ENCODE measurements at regions not wholly inside any gene's neighbourhood (a gene's known extent, or its start where the extent isn't known, plus 50 kb on each side); places are given as distances from the start of the nearest gene placed in this dataset.

GRCh38 chr10:28427376-28427775, 105.5 kb upstream of the WAC start:
- TF ChIP-seq CTCF (IDR thresholded peaks at IDR 0.05; ENCODE audit: insufficient read depth, missing control alignments) = no peak
- FAIRE-seq (no peak), DNase-seq (ENCODE audit: insufficient read length, low spot score) (no peak)

GRCh38 chr10:28429045-28429444, 103.9 kb upstream of the WAC start:
- DNase-seq (ENCODE audit: insufficient read length, low spot score) (no peak), FAIRE-seq (no peak)
- no peak for TF ChIP-seq CTCF (IDR thresholded peaks at IDR 0.05; ENCODE audit: insufficient read depth, missing control alignments)

- DNase-seq (ENCODE audit: insufficient read length, low spot score) (no peak), FAIRE-seq (no peak)
- TF ChIP-seq CTCF (IDR thresholded peaks at IDR 0.05; ENCODE audit: insufficient read depth, missing control alignments) = no peak
These were observed 103.2 kb upstream of the WAC start for GRCh38 chr10:28429573-28430216.

- no peak for TF ChIP-seq CTCF (IDR thresholded peaks at IDR 0.05; ENCODE audit: insufficient read depth, missing control alignments)
- no peak for FAIRE-seq
- DNase-seq (ENCODE audit: insufficient read length, low spot score) = no peak
These were observed 101.8 kb upstream of the WAC start for GRCh38 chr10:28431139-28431538.

GRCh38 chr10:28432210-28432676, 100.7 kb upstream of the WAC start:
- FAIRE-seq (no peak), DNase-seq (ENCODE audit: insufficient read length, low spot score) (peak; percentile 31)
- TF ChIP-seq CTCF (IDR thresholded peaks at IDR 0.05; ENCODE audit: insufficient read depth, missing control alignments) = peak; percentile 80

- DNase-seq (ENCODE audit: insufficient read length, low spot score) (no peak), FAIRE-seq (no peak)
- no peak for TF ChIP-seq CTCF (IDR thresholded peaks at IDR 0.05; ENCODE audit: insufficient read depth, missing control alignments)
These were observed 98.9 kb upstream of the WAC start for GRCh38 chr10:28434063-28434462.

GRCh38 chr10:28442403-28442802, 90.5 kb upstream of the WAC start:
- FAIRE-seq (no peak), DNase-seq (ENCODE audit: insufficient read length, low spot score) (no peak)
- TF ChIP-seq CTCF (IDR thresholded peaks at IDR 0.05; ENCODE audit: insufficient read depth, missing control alignments) = no peak
